ENCODE measurements at regions not wholly inside any gene's neighbourhood (a gene's known extent, or its start where the extent isn't known, plus 50 kb on each side); places are given as distances from the start of the nearest gene placed in this dataset.

DNA sequence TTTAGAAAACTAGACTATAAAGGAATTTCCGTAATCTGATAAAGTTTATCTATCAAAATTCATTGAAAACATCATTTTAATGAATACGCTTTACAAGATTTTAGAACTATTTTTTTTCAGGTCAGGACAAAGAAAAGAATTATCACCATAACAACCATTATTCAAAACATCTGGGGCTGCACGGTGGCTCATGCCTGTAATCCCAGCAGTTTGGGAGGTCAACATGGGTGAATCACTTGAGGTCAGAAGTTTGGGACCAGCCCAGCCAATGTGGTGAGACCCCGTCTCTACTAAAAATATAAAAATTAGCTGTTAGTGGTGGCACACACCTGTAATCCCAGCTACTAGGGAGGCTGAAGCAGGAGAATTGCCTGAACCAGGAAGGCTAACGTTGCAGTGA lies 260.4 kb downstream of the WNT5A start:
- no peak for TF ChIP-seq CTCF (IDR thresholded peaks at IDR 0.05; ENCODE audit: unreplicated experiment)

DNA sequence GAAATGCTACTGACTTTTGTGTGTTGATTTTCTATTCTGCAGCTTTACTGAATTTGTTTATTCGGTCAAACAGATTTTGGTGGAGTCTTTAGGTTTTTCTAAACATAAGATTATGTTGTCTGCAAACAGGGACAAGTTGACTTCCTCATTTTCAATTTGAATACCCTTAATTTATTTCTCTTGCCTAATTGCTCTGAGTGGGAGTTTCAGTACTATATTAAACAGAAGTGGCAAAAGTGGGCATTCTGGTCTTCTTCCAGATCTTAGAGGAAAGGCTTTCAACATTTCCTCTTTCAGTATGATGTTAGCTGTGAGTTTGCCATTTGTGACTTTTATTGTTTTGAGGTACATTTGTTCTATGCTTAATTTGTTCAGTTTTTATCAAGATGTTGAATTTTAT lies 268.5 kb downstream of the WNT5A start:
- TF ChIP-seq CTCF (IDR thresholded peaks at IDR 0.05; ENCODE audit: unreplicated experiment) = no peak
- H3K27me3 Mint-ChIP-seq (ENCODE audit: low read depth) = no peaks in the 10 kb centered on the region
- no peaks in the 10 kb centered on the region for H3K4me1 Mint-ChIP-seq
- peaks cover 12% of the 10 kb centered on the region for H3K36me3 Mint-ChIP-seq
- DNase-seq (ENCODE audit: low spot score in 2 of 2, unreplicated experiment in 2 of 2) = no peak
- H3K9me3 Mint-ChIP-seq = peaks cover 59% of the 10 kb centered on the region
- no peak overlapping the region for H3K27ac Mint-ChIP-seq
- H3K4me3 Mint-ChIP-seq = no peak overlapping the region

More for the DNA sequence above, 260.4 kb downstream of the WNT5A start:
- Mint-ChIP-seq H3K27ac (no peak overlapping the region), H3K4me3 (no peak overlapping the region), H3K4me1 (no peaks in the 10 kb centered on the region), H3K36me3 (no peaks in the 10 kb centered on the region), H3K27me3 (ENCODE audit: low read depth) (no peaks in the 10 kb centered on the region), H3K9me3 (peaks cover 6% of the 10 kb centered on the region)
- DNase-seq (ENCODE audit: low spot score in 2 of 2, unreplicated experiment in 2 of 2) = no peak

- Mint-ChIP-seq H3K4me1 (peaks cover 19% of the 10 kb centered on the region), H3K36me3 (peaks cover 10% of the 10 kb centered on the region), H3K4me3 (no peak overlapping the region), H3K27ac (no peak overlapping the region), H3K27me3 (ENCODE audit: low read depth) (no peaks in the 10 kb centered on the region), H3K9me3 (peaks cover 25% of the 10 kb centered on the region)
- TF ChIP-seq CTCF (IDR thresholded peaks at IDR 0.05; ENCODE audit: unreplicated experiment) = no peak
- DNase-seq (ENCODE audit: low spot score in 2 of 2, unreplicated experiment in 2 of 2) = no peak
These were observed 279.4 kb downstream of the WNT5A start for GRCh38 chr3:55207744-55208143.

DNA sequence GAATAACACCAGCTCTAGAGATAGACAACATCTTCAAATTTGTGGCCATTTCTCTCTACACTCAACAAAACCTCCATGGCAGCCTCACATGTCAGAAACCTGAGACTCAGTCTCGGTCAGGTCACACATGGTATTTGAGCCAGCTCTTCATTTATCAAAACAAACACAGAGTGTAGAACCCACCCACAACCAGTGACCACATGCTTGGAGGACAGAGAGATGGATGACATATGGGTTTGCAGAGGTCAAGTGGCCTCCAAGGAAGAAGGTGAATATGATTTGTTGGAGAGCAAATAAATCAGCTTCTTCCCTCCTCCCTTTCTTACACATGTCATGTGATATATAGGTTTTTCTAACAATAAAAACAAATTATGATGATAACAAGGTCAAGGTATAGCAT lies 278.1 kb upstream of the LRTM1 start:
- TF ChIP-seq CTCF (IDR thresholded peaks at IDR 0.05; ENCODE audit: unreplicated experiment) = no peak
- Mint-ChIP-seq H3K27me3 (ENCODE audit: low read depth) (no peaks in the 10 kb centered on the region), H3K9me3 (peaks cover 20% of the 10 kb centered on the region), H3K4me1 (peaks cover 21% of the 10 kb centered on the region), H3K4me3 (no peak overlapping the region), H3K27ac (no peak overlapping the region), H3K36me3 (peaks cover 8% of the 10 kb centered on the region)
- no peak for DNase-seq (ENCODE audit: low spot score in 2 of 2, unreplicated experiment in 2 of 2)

DNA sequence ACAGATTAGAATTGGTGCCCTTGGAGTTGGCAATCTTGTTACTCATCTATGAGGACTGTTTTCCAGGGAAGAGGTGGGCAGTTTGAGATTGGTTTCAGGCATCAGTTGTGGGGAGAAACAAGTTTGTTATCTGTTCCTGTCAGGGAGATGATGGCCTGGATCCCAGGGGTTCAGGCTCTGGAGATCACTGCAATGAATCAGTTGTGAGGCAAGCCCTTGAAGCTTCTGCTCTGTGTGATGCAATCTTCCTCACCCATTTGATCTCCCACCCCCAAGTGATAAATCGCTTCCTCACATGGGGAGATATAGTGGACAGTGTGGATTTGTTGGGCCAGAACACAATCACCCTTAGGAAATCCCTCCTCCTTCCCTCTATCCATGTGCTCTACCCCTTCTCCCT lies 276.6 kb upstream of the LRTM1 start:
- no peaks in the 10 kb centered on the region for H3K27me3 Mint-ChIP-seq (ENCODE audit: low read depth)
- H3K36me3 Mint-ChIP-seq = no peaks in the 10 kb centered on the region
- no peak for DNase-seq (ENCODE audit: low spot score in 2 of 2, unreplicated experiment in 2 of 2)
- no peak for TF ChIP-seq CTCF (IDR thresholded peaks at IDR 0.05; ENCODE audit: unreplicated experiment)
- H3K4me3 Mint-ChIP-seq = no peak overlapping the region
- H3K9me3 Mint-ChIP-seq = peaks cover 9% of the 10 kb centered on the region
- no peak overlapping the region for H3K27ac Mint-ChIP-seq
- H3K4me1 Mint-ChIP-seq = peaks cover 21% of the 10 kb centered on the region

GRCh38 chr3:55203546-55203945 lies 275.7 kb upstream of the LRTM1 start:
- Mint-ChIP-seq H3K4me1 (peaks cover 25% of the 10 kb centered on the region), H3K9me3 (peaks cover 4% of the 10 kb centered on the region), H3K27me3 (ENCODE audit: low read depth) (no peaks in the 10 kb centered on the region), H3K36me3 (no peaks in the 10 kb centered on the region), H3K4me3 (no peak overlapping the region), H3K27ac (peak overlapping the region; percentile 74)
- TF ChIP-seq CTCF (IDR thresholded peaks at IDR 0.05; ENCODE audit: unreplicated experiment) = no peak
- DNase-seq (ENCODE audit: low spot score in 2 of 2, unreplicated experiment in 2 of 2) = no peak

All from mesothelial cell of epicardium (in vitro differentiated cells).